Hepatocyte (in vitro differentiated cells): ENCODE measurements at regions not wholly inside any gene's neighbourhood (a gene's known extent, or its start where the extent isn't known, plus 50 kb on each side); places are given as distances from the start of the nearest gene placed in this dataset.

Source experiments
- DNase-seq: peaks from one replicate; pipeline ENCODE4 v3.0.0-alpha.2; 2016; ENCODE audit warnings: low spot score
- H2AFZ ChIP-seq: fragments of 200-600 bp; sonication (generic); 2 replicates; pipeline ENCODE4 v1.6.0; 2016; ENCODE audit warnings: antibody characterized with exemption, mild to moderate bottlenecking
- H3K27ac ChIP-seq: fragments of 200-600 bp; sonication (generic); 2 replicates; pipeline ENCODE4 v1.5.1; 2016; ENCODE audit warnings: mild to moderate bottlenecking
- H3K27me3 ChIP-seq: fragments of 200-600 bp; sonication (generic); 2 replicates; pipeline ENCODE4 v1.6.1; 2016
- H3K36me3 ChIP-seq: fragments of 200-600 bp; sonication (generic); replicated peaks from 2 replicates; pipeline ENCODE4 v1.5.1; 2016; ENCODE audit warnings: low read depth; ENCODE audit not compliant: insufficient read depth
- H3K4me1 ChIP-seq: fragments of 200-600 bp; sonication (generic); 2 replicates; pipeline ENCODE4 v1.5.1; 2016; ENCODE audit warnings: mild to moderate bottlenecking, moderate library complexity; ENCODE audit not compliant: insufficient read depth
- H3K4me2 ChIP-seq: fragments of 200-600 bp; sonication (generic); 2 replicates; pipeline ENCODE4 v1.6.0; 2016
- H3K4me3 ChIP-seq: fragments of 200-600 bp; sonication (generic); 2 replicates; pipeline ENCODE4 v1.5.1; 2016; ENCODE audit warnings: mild to moderate bottlenecking
- H3K79me2 ChIP-seq: fragments of 200-600 bp; sonication (generic); 2 replicates; pipeline ENCODE4 v1.6.0; 2017; ENCODE audit warnings: mild to moderate bottlenecking
- H3K9me2 ChIP-seq: fragments of 200-600 bp; sonication (generic); replicated peaks from 2 replicates; pipeline ENCODE4 v1.6.0; 2017; ENCODE audit warnings: mild to moderate bottlenecking; ENCODE audit not compliant: insufficient read depth
- H3K9me3 ChIP-seq: fragments of 200-600 bp; sonication (generic); 2 replicates; pipeline ENCODE4 v1.5.1; 2016; ENCODE audit warnings: low read depth, mild to moderate bottlenecking
- H4K20me1 ChIP-seq: fragments of 200-600 bp; sonication (generic); 2 replicates; pipeline ENCODE4 v1.6.0; 2016; ENCODE audit warnings: mild to moderate bottlenecking; ENCODE audit not compliant: insufficient read depth, poor library complexity, severe bottlenecking
- EZH2 ChIP-seq: fragments of 200-600 bp; sonication (generic); IDR thresholded peaks from 2 replicates; pipeline ENCODE4 v1.6.1; 2016; ENCODE audit warnings: antibody characterized with exemption, mild to moderate bottlenecking, borderline replicate concordance
- EZH2phosphoT487 ChIP-seq: fragments of 200-600 bp; sonication (generic); IDR thresholded peaks from one replicate; pipeline ENCODE4 v1.6.1; 2018; ENCODE audit warnings: antibody characterized with exemption, mild to moderate bottlenecking, low read depth, moderate library complexity; ENCODE audit not compliant: unreplicated experiment, severe bottlenecking
- WGBS: methylation state at CpG from one replicate; pipeline ENCODE4 v1.1.6; 2016; ENCODE audit warnings: low lambda C conversion rate; ENCODE audit errors: missing lambda C conversion rate; 5-methylcytosine and 5-hydroxymethylcytosine counted together
- TF ChIP-seq, protein P1 (sequence below): fragments of 200-600 bp; sonication (generic); IDR thresholded peaks from 2 replicates; pipeline ENCODE4 v1.5.1; 2016; ENCODE audit warnings: antibody characterized with exemption, mild to moderate bottlenecking; ENCODE audit not compliant: poor library complexity

DNA sequence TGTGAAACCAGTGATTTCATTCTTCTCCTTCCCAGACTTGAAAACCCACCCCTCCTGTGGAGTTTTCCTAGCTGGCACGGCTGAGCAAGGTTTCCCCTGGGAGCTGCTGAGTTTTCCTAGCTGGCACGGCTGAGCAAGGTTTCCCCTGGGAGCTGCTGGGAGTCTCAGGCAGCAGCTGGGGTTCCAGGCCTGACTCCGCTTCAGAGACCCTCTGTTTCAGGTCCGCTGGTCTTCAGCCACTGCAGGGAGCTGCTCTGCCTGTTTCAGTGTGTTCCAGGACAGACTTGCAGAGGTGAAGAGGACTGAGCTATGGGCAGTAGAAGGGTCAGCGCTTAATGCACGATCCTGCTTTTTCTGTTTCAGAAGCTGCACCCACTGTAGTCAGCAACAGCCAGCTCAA, 104.9 kb downstream of the XRCC2 start:
- Histone ChIP-seq H4K20me1 (no peaks in the 10 kb centered on the region), H3K27ac (no peak overlapping the region), H3K9me2 (no peaks in the 10 kb centered on the region), H3K79me2 (no peaks in the 10 kb centered on the region), H3K36me3 (no peaks in the 10 kb centered on the region), H3K4me2 (no peak overlapping the region), H3K4me3 (no peak overlapping the region), H3K27me3 (no peaks in the 10 kb centered on the region), H3K4me1 (peaks cover 11% of the 10 kb centered on the region), H3K9me3 (no peaks in the 10 kb centered on the region), H2AFZ (no peak overlapping the region)
- no peak for TF ChIP-seq EZH2phosphoT487
- TF ChIP-seq, protein P1, sequence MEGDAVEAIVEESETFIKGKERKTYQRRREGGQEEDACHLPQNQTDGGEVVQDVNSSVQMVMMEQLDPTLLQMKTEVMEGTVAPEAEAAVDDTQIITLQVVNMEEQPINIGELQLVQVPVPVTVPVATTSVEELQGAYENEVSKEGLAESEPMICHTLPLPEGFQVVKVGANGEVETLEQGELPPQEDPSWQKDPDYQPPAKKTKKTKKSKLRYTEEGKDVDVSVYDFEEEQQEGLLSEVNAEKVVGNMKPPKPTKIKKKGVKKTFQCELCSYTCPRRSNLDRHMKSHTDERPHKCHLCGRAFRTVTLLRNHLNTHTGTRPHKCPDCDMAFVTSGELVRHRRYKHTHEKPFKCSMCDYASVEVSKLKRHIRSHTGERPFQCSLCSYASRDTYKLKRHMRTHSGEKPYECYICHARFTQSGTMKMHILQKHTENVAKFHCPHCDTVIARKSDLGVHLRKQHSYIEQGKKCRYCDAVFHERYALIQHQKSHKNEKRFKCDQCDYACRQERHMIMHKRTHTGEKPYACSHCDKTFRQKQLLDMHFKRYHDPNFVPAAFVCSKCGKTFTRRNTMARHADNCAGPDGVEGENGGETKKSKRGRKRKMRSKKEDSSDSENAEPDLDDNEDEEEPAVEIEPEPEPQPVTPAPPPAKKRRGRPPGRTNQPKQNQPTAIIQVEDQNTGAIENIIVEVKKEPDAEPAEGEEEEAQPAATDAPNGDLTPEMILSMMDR: no peak
- TF ChIP-seq EZH2: no peak
- 73% methylated on average over 6 of the region's 6 CpGs for WGBS
- DNase-seq: no peak

DNA sequence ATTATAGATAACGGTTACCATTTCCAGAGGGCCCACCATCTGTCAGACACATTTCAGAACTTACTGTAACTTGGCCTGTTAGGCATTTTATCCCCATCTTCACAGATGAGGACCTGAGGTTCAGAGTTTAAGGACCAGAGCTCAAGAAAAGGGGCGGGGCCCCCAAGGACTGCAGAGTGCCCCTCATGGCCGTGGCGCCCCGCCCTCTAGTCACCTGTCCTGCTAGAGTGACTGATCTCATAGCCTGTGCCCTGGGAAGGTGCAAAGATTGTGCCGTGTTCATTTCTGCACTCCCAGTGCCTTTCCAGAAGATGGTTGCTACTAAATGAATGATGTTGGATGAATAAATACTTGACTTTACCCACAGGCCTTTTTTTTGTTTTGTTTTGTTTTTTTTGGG, 107.0 kb downstream of the XRCC2 start:
- 82% methylated on average over 6 of the region's 6 CpGs for WGBS
- Histone ChIP-seq H3K27ac (no peak overlapping the region), H3K9me3 (no peaks in the 10 kb centered on the region), H3K27me3 (no peaks in the 10 kb centered on the region), H3K4me2 (no peak overlapping the region), H3K36me3 (no peaks in the 10 kb centered on the region), H3K9me2 (no peaks in the 10 kb centered on the region), H3K4me1 (no peaks in the 10 kb centered on the region), H4K20me1 (no peaks in the 10 kb centered on the region), H2AFZ (no peak overlapping the region), H3K4me3 (no peak overlapping the region), H3K79me2 (no peaks in the 10 kb centered on the region)
- DNase-seq: no peak
- TF ChIP-seq, protein P1: no peak
- TF ChIP-seq EZH2 (no peak), EZH2phosphoT487 (no peak)

DNA sequence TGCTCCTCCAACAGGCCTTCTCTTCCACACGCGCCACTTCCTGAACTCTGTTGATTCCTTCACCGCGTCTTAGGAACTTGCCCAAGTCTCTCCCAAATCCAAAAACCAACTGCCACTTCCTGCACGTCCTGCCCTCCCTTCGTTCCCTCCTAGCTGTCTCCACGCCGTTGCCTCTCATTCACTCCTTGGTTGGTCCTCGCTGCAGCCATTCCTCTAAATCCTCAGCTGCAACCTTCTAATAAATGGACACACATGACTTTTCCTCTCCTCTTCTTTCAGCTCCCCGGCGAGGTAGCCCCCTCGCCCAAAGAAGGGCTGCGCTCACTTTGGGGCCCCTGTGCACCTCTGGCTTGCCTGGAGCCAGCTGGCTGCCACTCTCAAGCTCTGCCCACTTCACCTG, 110.2 kb downstream of the XRCC2 start:
- H3K27me3 ChIP-seq: no peaks in the 10 kb centered on the region
- no peaks in the 10 kb centered on the region for H3K9me3 ChIP-seq
- H3K36me3 ChIP-seq: no peaks in the 10 kb centered on the region
- no peak for DNase-seq
- H4K20me1 ChIP-seq: no peaks in the 10 kb centered on the region
- no peaks in the 10 kb centered on the region for H3K4me1 ChIP-seq
- no peak overlapping the region for H3K4me2 ChIP-seq
- no peak overlapping the region for H3K27ac ChIP-seq
- H3K4me3 ChIP-seq: no peak overlapping the region
- H2AFZ ChIP-seq: no peak overlapping the region
- no peak for TF ChIP-seq EZH2phosphoT487
- TF ChIP-seq, protein P1: no peak
- TF ChIP-seq EZH2: no peak
- no peaks in the 10 kb centered on the region for H3K79me2 ChIP-seq
- 83% methylated on average over 13 of the region's 13 CpGs for whole genome bisulfite sequencing
- no peaks in the 10 kb centered on the region for H3K9me2 ChIP-seq
